HepG2 (cell line): ENCODE measurements at regions not wholly inside any gene's neighbourhood (a gene's known extent, or its start where the extent isn't known, plus 50 kb on each side); places are given as distances from the start of the nearest gene placed in this dataset.

Source experiments
- ATAC-seq: fragments of 200-7000 bp; cut with Tn5 transposase; 3 replicates; pipeline ENCODE4 v1.9.1; 2020; ENCODE audit warnings: mild to moderate bottlenecking, moderate library complexity
- BruUV-seq: library from RNA; stranded (reverse); fragments of 400-500 nt; replicated peaks from 2 replicates; lab custom pipeline; 2021; lab: Mats Ljungman, UMichigan
- CTCF ChIA-PET: fragments of 300-600 bp; formaldehyde crosslinking; extraction: SDS; loops from one replicate; lab custom pipeline; 2021; ENCODE audit warnings: low total read pairs, inconsistent platforms, low intra/inter-chr PET ratio; lab: Yijun Ruan, JAX
- POLR2A ChIA-PET: fragments of 350-600 bp; sonication (Branson Sonifier 250); formaldehyde crosslinking; loops from one replicate; lab custom pipeline; 2020; ENCODE audit warnings: antibody characterized with exemption, inconsistent platforms; lab: Yijun Ruan, JAX
- DNase-seq: peaks from one replicate; pipeline ENCODE4 v3.0.0-alpha.2; 2015; ENCODE audit warnings: low spot score
- FAIRE-seq: peaks from 3 replicates; lab custom pipeline; 2011; peaks lifted over from hg19 to GRCh38; lab: Jason Lieb, UNC
- H2AFZ ChIP-seq: one replicate; pipeline ENCODE4 v1.6.1; 2011; ENCODE audit warnings: low read length, inconsistent platforms
- H3K27ac ChIP-seq: fragments of 300-600 bp; 3 replicates; pipeline ENCODE4 v1.8.0; 2011; ENCODE audit warnings: mixed run types, mild to moderate bottlenecking, mixed read lengths, low read length, inconsistent platforms; ENCODE audit not compliant: insufficient read depth; ENCODE audit errors: extremely low read length
- H3K27me3 ChIP-seq, 2 experiments: fragments of 200-600 bp in 1 of 2; 2 replicates in 1 of 2; 3 replicates in 1 of 2; pipeline versions ENCODE4 v1.6.0 to v1.8.0; 2011; ENCODE audit warnings: low read length in 2 of 2, mild to moderate bottlenecking in 2 of 2, moderate library complexity in 2 of 2, inconsistent platforms in 1 of 2; ENCODE audit not compliant: insufficient read depth in 2 of 2, control insufficient read depth in 1 of 2
- H3K36me3 ChIP-seq, 2 experiments: fragments of 200-600 bp in 1 of 2; replicated peaks in 1 of 2; 2 replicates in 1 of 2; 3 replicates in 1 of 2; pipeline versions ENCODE4 v1.5.1 to v1.8.0; 2011; ENCODE audit warnings: low read length in 2 of 2, inconsistent platforms in 1 of 2; ENCODE audit not compliant: insufficient read depth in 2 of 2, control insufficient read depth in 1 of 2
- H3K4me1 ChIP-seq: 2 replicates; pipeline ENCODE4 v1.5.1; 2012; ENCODE audit warnings: low read length, inconsistent platforms; ENCODE audit not compliant: insufficient read depth
- H3K4me2 ChIP-seq: 2 replicates; pipeline ENCODE4 v1.6.0; 2011; ENCODE audit warnings: low read depth, low read length, inconsistent platforms
- H3K4me3 ChIP-seq, 3 experiments: fragments of 200-600 bp in 1 of 3; sonication (generic), shearing (Covaris generic) in 1 of 3; replicated peaks in 1 of 3; 2 replicates each; pipeline ENCODE4 v1.5.1; 2011 to 2016; ENCODE audit warnings: low read length in 3 of 3, inconsistent platforms in 2 of 3, low read depth in 2 of 3, mild to moderate bottlenecking in 2 of 3, control low read depth in 1 of 3, mixed read lengths in 1 of 3; ENCODE audit not compliant: insufficient read depth in 1 of 3
- H3K79me2 ChIP-seq: one replicate; pipeline ENCODE4 v1.6.1; 2011; ENCODE audit warnings: low read length, inconsistent platforms; ENCODE audit not compliant: insufficient read depth
- H3K9ac ChIP-seq: 2 replicates; pipeline ENCODE4 v1.6.0; 2011; ENCODE audit warnings: mild to moderate bottlenecking, low read depth, low read length, inconsistent platforms; ENCODE audit not compliant: insufficient read depth
- H3K9me3 ChIP-seq: 2 replicates; pipeline ENCODE4 v1.5.1; 2012; ENCODE audit warnings: mild to moderate bottlenecking, low read length
- H4K20me1 ChIP-seq: 2 replicates; pipeline ENCODE4 v1.6.0; 2011; ENCODE audit warnings: inconsistent platforms, mild to moderate bottlenecking, low read length, moderate library complexity; ENCODE audit not compliant: insufficient read depth
- ELF4 ChIP-seq: sonication (generic); formaldehyde crosslinking; IDR thresholded peaks from 2 replicates; pipeline ENCODE4 v1.5.0; 2020; ENCODE audit warnings: missing genetic modification reagents, mild to moderate bottlenecking, moderate library complexity, borderline replicate concordance
- HCFC1 ChIP-seq: fragments of 150-350 bp; IDR thresholded peaks from 2 replicates; pipeline ENCODE4 v1.6.1; 2014; ENCODE audit warnings: low read depth, low read length
- HDAC6 ChIP-seq: fragments of 200-600 bp; sonication (generic); IDR thresholded peaks from 2 replicates; pipeline ENCODE4 v1.7.0; 2017; ENCODE audit warnings: mild to moderate bottlenecking, antibody characterized with exemption, low read length, low read depth
- JUN ChIP-seq: sonication (generic); formaldehyde crosslinking; IDR thresholded peaks from 2 replicates; pipeline ENCODE4 v1.4.0; 2020; ENCODE audit warnings: mild to moderate bottlenecking, missing genetic modification reagents
- KDM6A ChIP-seq: IDR thresholded peaks from 2 replicates; pipeline ENCODE4 v1.6.1; 2016; ENCODE audit warnings: low read depth
- MAFK ChIP-seq, 2 experiments: IDR thresholded peaks in 1 of 2; conservative IDR thresholded peaks in 1 of 2; 2 replicates each; pipeline ENCODE4 v1.6.1; 2011; ENCODE audit warnings: improper control_type of control experiment in 2 of 2, low read length in 2 of 2
- MYC ChIP-seq: sonication (generic); formaldehyde crosslinking; IDR thresholded peaks from 2 replicates; pipeline ENCODE4 v1.9.0; 2021; ENCODE audit warnings: missing genetic modification reagents, borderline replicate concordance
- NAIF1 ChIP-seq: sonication (generic); formaldehyde crosslinking; IDR thresholded peaks from 2 replicates; pipeline ENCODE4 v1.5.0; 2020; ENCODE audit warnings: mild to moderate bottlenecking, missing genetic modification reagents, borderline replicate concordance
- PHF21A ChIP-seq: sonication (generic); formaldehyde crosslinking; IDR thresholded peaks from 2 replicates; pipeline ENCODE4 v1.5.0; 2020; ENCODE audit warnings: mild to moderate bottlenecking, missing genetic modification reagents
- PRPF4 ChIP-seq: fragments of 200-400 bp; formaldehyde crosslinking; IDR thresholded peaks from 2 replicates; pipeline ENCODE4 v1.6.1; 2016; ENCODE audit warnings: low read length, low read depth; ENCODE audit not compliant: poor library complexity, severe bottlenecking
- RAD21 ChIP-seq: fragments of 450-650 bp; formaldehyde crosslinking; IDR thresholded peaks from 2 replicates; pipeline ENCODE4 v1.5.0; 2020; ENCODE audit warnings: mild to moderate bottlenecking
- SIX4 ChIP-seq: sonication (generic); formaldehyde crosslinking; IDR thresholded peaks from 2 replicates; pipeline ENCODE4 v1.4.0; 2020; ENCODE audit warnings: missing genetic modification reagents
- SMAD1 ChIP-seq: sonication (generic); formaldehyde crosslinking; IDR thresholded peaks from 2 replicates; pipeline ENCODE4 v1.4.0; 2020; ENCODE audit warnings: missing genetic modification reagents, low read depth, mild to moderate bottlenecking, borderline replicate concordance
- SMC3 ChIP-seq: IDR thresholded peaks from 2 replicates; pipeline ENCODE4 v1.6.1; 2011; ENCODE audit warnings: low read length, improper control_type of control experiment
- SP5 ChIP-seq: IDR thresholded peaks from 2 replicates; pipeline ENCODE4 v1.6.1; 2016; ENCODE audit warnings: low read depth, borderline replicate concordance
- STAG1 ChIP-seq: sonication (generic); formaldehyde crosslinking; IDR thresholded peaks from 2 replicates; pipeline ENCODE4 v1.4.0; 2020; ENCODE audit warnings: missing genetic modification reagents
- TCF12 ChIP-seq, 2 experiments: fragments of 450-650 bp in 1 of 2; sonication (generic) in 1 of 2; formaldehyde crosslinking in 1 of 2; IDR thresholded peaks; 2 replicates each; pipeline versions ENCODE4 v1.6.1 to v1.8.0; 2017 to 2022; ENCODE audit warnings: antibody characterized with exemption in 1 of 2, mild to moderate bottlenecking in 1 of 2, missing genetic modification reagents in 1 of 2, moderate library complexity in 1 of 2
- ZNF3 ChIP-seq: IDR thresholded peaks from 2 replicates; pipeline ENCODE4 v1.7.0; 2017; ENCODE audit warnings: inconsistent platforms
- WGBS: methylation state at CpG from one replicate; pipeline ENCODE4 v1.1.6; 2017; ENCODE audit warnings: low lambda C conversion rate; 5-methylcytosine and 5-hydroxymethylcytosine counted together
- in situ Hi-C: cut with HindIII; loops from 2 replicates; pipeline ENCODE4 v1.10.0; 2017; ENCODE audit warnings: low pct_unique_long_range_greater_than_20kb; ENCODE audit not compliant: extremely low pct_ligation_motif_present
- intact Hi-C: fragments of 100-400 bp; cut with micrococcal nuclease; formaldehyde crosslinking; loops from one replicate; pipeline ENCODE4 v1.10.0; 2022; ENCODE audit not compliant: unreplicated experiment
- TF ChIP-seq, protein P1 (sequence below): sonication (generic); formaldehyde crosslinking; IDR thresholded peaks from 2 replicates; pipeline ENCODE4 v1.5.0; 2020; ENCODE audit warnings: mild to moderate bottlenecking, missing genetic modification reagents, moderate library complexity
- TF ChIP-seq, protein P2 (sequence below): sonication (generic); formaldehyde crosslinking; IDR thresholded peaks from 2 replicates; pipeline ENCODE4 v1.8.1; 2023; ENCODE audit warnings: missing genetic modification reagents, mild to moderate bottlenecking, borderline replicate concordance
- TF ChIP-seq, protein P3 (sequence below): sonication (generic); formaldehyde crosslinking; IDR thresholded peaks from 2 replicates; pipeline ENCODE4 v1.4.0; 2020; ENCODE audit warnings: missing genetic modification reagents
- TF ChIP-seq, protein P4 (sequence below): IDR thresholded peaks from 2 replicates; pipeline ENCODE4 v1.6.1; 2012; ENCODE audit warnings: low read depth, low read length, improper control_type of control experiment

DNA sequence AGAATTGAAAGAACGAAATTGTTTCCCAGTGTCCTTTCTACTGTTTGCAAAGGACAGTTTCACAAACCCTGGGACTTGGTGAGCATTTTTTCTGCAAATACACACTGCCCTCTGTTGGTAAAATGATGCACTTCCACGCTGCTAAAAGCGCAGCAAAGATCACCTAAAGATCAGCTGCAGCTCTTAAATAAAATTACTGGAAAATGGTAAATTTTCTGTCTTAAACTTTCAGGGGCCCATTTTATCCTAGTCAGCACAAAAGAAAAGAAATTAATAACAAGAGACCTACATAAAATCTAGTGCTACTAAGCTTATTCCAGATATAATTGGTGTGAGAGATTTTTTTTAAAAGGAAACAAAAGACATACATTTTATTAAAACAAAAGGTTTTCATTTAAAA, 566.0 kb downstream of the CAAP1 start:
- H4K20me1 ChIP-seq, result no peaks in the 10 kb centered on the region
- CTCF ChIA-PET, result interaction anchor here (0.8 kb wide), 1 partner anchor 363 kb away, joined by 6 read pairs; no protein-coding TSS in a partner anchor
- H3K27ac ChIP-seq, result no peak overlapping the region
- no peaks in the 10 kb centered on the region for H3K9me3 ChIP-seq
- no peaks in the 10 kb centered on the region for H3K27me3 ChIP-seq
- H3K9ac ChIP-seq, result no peak overlapping the region
- no peaks in the 10 kb centered on the region for H3K79me2 ChIP-seq
- in situ Hi-C loops, result loop anchor here (25.0 kb wide), 1 partner anchor 364 kb away; no protein-coding TSS in a partner anchor
- ATAC-seq (peak; percentile 83), FAIRE-seq (peak; percentile 68), DNase-seq (peak; percentile 44)
- H3K4me1 ChIP-seq, result no peaks in the 10 kb centered on the region
- H3K4me2 ChIP-seq, result no peak overlapping the region
- intact Hi-C loops, result loop anchor here (1.0 to 10.0 kb wide), 2 partner anchors 288 to 362 kb away; no protein-coding TSS in a partner anchor
- no TSS peak for BruUV-seq
- POLR2A ChIA-PET, result no interaction called here
- H3K36me3 ChIP-seq, result no peaks in the 10 kb centered on the region
- 2% methylated on average over 3 of the region's 3 CpGs for WGBS
- H2AFZ ChIP-seq, result no peak overlapping the region
- no peak overlapping the region for H3K4me3 ChIP-seq
- TF ChIP-seq PHF21A (CRISPR knock-in tag) (no peak), PRPF4 (no peak), MAFK (conservative IDR thresholded peaks at IDR 0.05 in 1 of 2, IDR thresholded peaks at IDR 0.05 in 1 of 2; ENCODE audit: low read length in 2 of 2) (peak; percentile 55 to 83), STAG1 (peak; percentile 75), NAIF1 (no peak), ELF4 (CRISPR knock-in tag) (no peak), TCF12 (IDR thresholded peaks at IDR 0.05) (no peak), TCF12 (CRISPR knock-in tag; IDR thresholded peaks at IDR 0.05) (no peak), HCFC1 (no peak), HDAC6 (no peak), RAD21 (CRISPR knock-in tag) (0 out of 2 replicates have a peak, but pooled peaks have one; percentile 31), SIX4 (CRISPR knock-in tag) (no peak), MYC (CRISPR knock-in tag) (no peak), KDM6A (CRISPR knock-in tag) (no peak), SMC3 (peak; percentile 53), ZNF3 (CRISPR knock-in tag) (no peak), SP5 (CRISPR knock-in tag) (no peak), SMAD1 (CRISPR knock-in tag) (no peak), JUN (CRISPR knock-in tag) (no peak)
- TF ChIP-seq, protein P1, sequence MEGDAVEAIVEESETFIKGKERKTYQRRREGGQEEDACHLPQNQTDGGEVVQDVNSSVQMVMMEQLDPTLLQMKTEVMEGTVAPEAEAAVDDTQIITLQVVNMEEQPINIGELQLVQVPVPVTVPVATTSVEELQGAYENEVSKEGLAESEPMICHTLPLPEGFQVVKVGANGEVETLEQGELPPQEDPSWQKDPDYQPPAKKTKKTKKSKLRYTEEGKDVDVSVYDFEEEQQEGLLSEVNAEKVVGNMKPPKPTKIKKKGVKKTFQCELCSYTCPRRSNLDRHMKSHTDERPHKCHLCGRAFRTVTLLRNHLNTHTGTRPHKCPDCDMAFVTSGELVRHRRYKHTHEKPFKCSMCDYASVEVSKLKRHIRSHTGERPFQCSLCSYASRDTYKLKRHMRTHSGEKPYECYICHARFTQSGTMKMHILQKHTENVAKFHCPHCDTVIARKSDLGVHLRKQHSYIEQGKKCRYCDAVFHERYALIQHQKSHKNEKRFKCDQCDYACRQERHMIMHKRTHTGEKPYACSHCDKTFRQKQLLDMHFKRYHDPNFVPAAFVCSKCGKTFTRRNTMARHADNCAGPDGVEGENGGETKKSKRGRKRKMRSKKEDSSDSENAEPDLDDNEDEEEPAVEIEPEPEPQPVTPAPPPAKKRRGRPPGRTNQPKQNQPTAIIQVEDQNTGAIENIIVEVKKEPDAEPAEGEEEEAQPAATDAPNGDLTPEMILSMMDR, result peak; percentile 71
- TF ChIP-seq, protein P2, sequence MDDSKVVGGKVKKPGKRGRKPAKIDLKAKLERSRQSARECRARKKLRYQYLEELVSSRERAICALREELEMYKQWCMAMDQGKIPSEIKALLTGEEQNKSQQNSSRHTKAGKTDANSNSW, result no peak
- TF ChIP-seq, protein P3, sequence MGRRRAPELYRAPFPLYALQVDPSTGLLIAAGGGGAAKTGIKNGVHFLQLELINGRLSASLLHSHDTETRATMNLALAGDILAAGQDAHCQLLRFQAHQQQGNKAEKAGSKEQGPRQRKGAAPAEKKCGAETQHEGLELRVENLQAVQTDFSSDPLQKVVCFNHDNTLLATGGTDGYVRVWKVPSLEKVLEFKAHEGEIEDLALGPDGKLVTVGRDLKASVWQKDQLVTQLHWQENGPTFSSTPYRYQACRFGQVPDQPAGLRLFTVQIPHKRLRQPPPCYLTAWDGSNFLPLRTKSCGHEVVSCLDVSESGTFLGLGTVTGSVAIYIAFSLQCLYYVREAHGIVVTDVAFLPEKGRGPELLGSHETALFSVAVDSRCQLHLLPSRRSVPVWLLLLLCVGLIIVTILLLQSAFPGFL (CRISPR knock-in tag), result no peak
- TF ChIP-seq, protein P4, sequence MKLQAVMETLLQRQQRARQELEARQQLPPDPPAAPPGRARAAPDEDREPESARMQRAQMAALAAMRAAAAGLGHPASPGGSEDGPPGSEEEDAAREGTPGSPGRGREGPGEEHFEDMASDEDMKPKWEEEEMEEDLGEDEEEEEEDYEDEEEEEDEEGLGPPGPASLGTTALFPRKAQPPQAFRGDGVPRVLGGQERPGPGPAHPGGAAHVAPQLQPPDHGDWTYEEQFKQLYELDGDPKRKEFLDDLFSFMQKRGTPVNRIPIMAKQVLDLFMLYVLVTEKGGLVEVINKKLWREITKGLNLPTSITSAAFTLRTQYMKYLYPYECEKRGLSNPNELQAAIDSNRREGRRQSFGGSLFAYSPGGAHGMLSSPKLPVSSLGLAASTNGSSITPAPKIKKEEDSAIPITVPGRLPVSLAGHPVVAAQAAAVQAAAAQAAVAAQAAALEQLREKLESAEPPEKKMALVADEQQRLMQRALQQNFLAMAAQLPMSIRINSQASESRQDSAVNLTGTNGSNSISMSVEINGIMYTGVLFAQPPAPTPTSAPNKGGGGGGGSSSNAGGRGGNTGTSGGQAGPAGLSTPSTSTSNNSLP, result no peak
